ENCODE measurements at regions not wholly inside any gene's neighbourhood (a gene's known extent, or its start where the extent isn't known, plus 50 kb on each side); places are given as distances from the start of the nearest gene placed in this dataset.

GRCh38 chr1:79539001-79539400 is 532.5 kb upstream of the ADGRL4 start:
- no peak overlapping the region for H3K4me3 ChIP-seq (ENCODE audit: low read depth, low read length, poor library complexity, severe bottlenecking)
- H3K79me2 ChIP-seq (ENCODE audit: insufficient read depth, low read length) = no peaks in the 10 kb centered on the region
- no peak overlapping the region for H3K4me2 ChIP-seq (ENCODE audit: low read length)
- H3K27ac ChIP-seq (ENCODE audit: low read depth, low read length, poor library complexity, severe bottlenecking) = no peak overlapping the region
- no peak overlapping the region for H2AFZ ChIP-seq (ENCODE audit: low read length)
- H3F3A ChIP-seq (ENCODE audit: insufficient read depth, low read length) = no peaks in the 10 kb centered on the region
- H3K27me3 ChIP-seq (ENCODE audit: insufficient read depth, low read length) = no peaks in the 10 kb centered on the region
- no peaks in the 10 kb centered on the region for H3K9me2 ChIP-seq (ENCODE audit: low read depth, low read length)
- no peaks in the 10 kb centered on the region for H4K20me1 ChIP-seq (ENCODE audit: insufficient read depth, low read length)
- no peaks in the 10 kb centered on the region for H3K4me1 ChIP-seq (ENCODE audit: insufficient read depth, low read length, severe bottlenecking)
- no peak overlapping the region for H3K9ac ChIP-seq (ENCODE audit: low read length)
- no peaks in the 10 kb centered on the region; the same call in 1 of the 2 replicates for H3K9me3 ChIP-seq (ENCODE audit: low read length)
- H3K36me3 ChIP-seq (ENCODE audit: insufficient read depth, low read length) = no peaks in the 10 kb centered on the region
- TF ChIP-seq EZH2 (IDR thresholded peaks at IDR 0.05; ENCODE audit: borderline replicate concordance, low read length) (no peak), CTCF (IDR thresholded peaks at IDR 0.05; ENCODE audit: low read length) (no peak)

- Histone ChIP-seq H3K79me2 (ENCODE audit: insufficient read depth, low read length) (no peaks in the 10 kb centered on the region), H2AFZ (ENCODE audit: low read length) (peak overlapping the region; percentile 35), H3K4me3 (ENCODE audit: low read depth, low read length, poor library complexity, severe bottlenecking) (no peak overlapping the region), H3K9me2 (ENCODE audit: low read depth, low read length) (no peaks in the 10 kb centered on the region), H3K27me3 (ENCODE audit: insufficient read depth, low read length) (no peaks in the 10 kb centered on the region), H3K9me3 (ENCODE audit: low read length) (no peaks in the 10 kb centered on the region; the same call in 1 of the 2 replicates), H4K20me1 (ENCODE audit: insufficient read depth, low read length) (no peaks in the 10 kb centered on the region), H3K9ac (ENCODE audit: low read length) (no peak overlapping the region), H3K27ac (ENCODE audit: low read depth, low read length, poor library complexity, severe bottlenecking) (no peak overlapping the region), H3F3A (ENCODE audit: insufficient read depth, low read length) (no peaks in the 10 kb centered on the region), H3K36me3 (ENCODE audit: insufficient read depth, low read length) (no peaks in the 10 kb centered on the region), H3K4me2 (ENCODE audit: low read length) (no peak overlapping the region), H3K4me1 (ENCODE audit: insufficient read depth, low read length, severe bottlenecking) (peaks cover 10% of the 10 kb centered on the region)
- TF ChIP-seq EZH2 (IDR thresholded peaks at IDR 0.05; ENCODE audit: borderline replicate concordance, low read length) (no peak), CTCF (IDR thresholded peaks at IDR 0.05; ENCODE audit: low read length) (no peak)
Measured at GRCh38 chr1:79532555-79532954, 526.0 kb upstream of the ADGRL4 start.

- H3F3A ChIP-seq (ENCODE audit: insufficient read depth, low read length) = no peaks in the 10 kb centered on the region
- H3K4me1 ChIP-seq (ENCODE audit: insufficient read depth, low read length, severe bottlenecking) = peaks cover 10% of the 10 kb centered on the region
- H3K9ac ChIP-seq (ENCODE audit: low read length) = no peak overlapping the region
- H3K79me2 ChIP-seq (ENCODE audit: insufficient read depth, low read length) = no peaks in the 10 kb centered on the region
- H3K9me2 ChIP-seq (ENCODE audit: low read depth, low read length) = no peaks in the 10 kb centered on the region
- no peaks in the 10 kb centered on the region for H3K27me3 ChIP-seq (ENCODE audit: insufficient read depth, low read length)
- no peaks in the 10 kb centered on the region for H3K36me3 ChIP-seq (ENCODE audit: insufficient read depth, low read length)
- H3K9me3 ChIP-seq (ENCODE audit: low read length) = no peaks in the 10 kb centered on the region; the same call in 1 of the 2 replicates
- TF ChIP-seq CTCF (IDR thresholded peaks at IDR 0.05; ENCODE audit: low read length) = no peak
- TF ChIP-seq EZH2 (IDR thresholded peaks at IDR 0.05; ENCODE audit: borderline replicate concordance, low read length) = no peak
- peak overlapping the region; percentile 54 for H2AFZ ChIP-seq (ENCODE audit: low read length)
- H4K20me1 ChIP-seq (ENCODE audit: insufficient read depth, low read length) = no peaks in the 10 kb centered on the region
- no peak overlapping the region for H3K4me2 ChIP-seq (ENCODE audit: low read length)
- H3K27ac ChIP-seq (ENCODE audit: low read depth, low read length, poor library complexity, severe bottlenecking) = no peak overlapping the region
- H3K4me3 ChIP-seq (ENCODE audit: low read depth, low read length, poor library complexity, severe bottlenecking) = no peak overlapping the region
Measured at GRCh38 chr1:79531790-79532189, 525.3 kb upstream of the ADGRL4 start.
